ENCODE measurements at regions not wholly inside any gene's neighbourhood (a gene's known extent, or its start where the extent isn't known, plus 50 kb on each side); places are given as distances from the start of the nearest gene placed in this dataset.

DNA sequence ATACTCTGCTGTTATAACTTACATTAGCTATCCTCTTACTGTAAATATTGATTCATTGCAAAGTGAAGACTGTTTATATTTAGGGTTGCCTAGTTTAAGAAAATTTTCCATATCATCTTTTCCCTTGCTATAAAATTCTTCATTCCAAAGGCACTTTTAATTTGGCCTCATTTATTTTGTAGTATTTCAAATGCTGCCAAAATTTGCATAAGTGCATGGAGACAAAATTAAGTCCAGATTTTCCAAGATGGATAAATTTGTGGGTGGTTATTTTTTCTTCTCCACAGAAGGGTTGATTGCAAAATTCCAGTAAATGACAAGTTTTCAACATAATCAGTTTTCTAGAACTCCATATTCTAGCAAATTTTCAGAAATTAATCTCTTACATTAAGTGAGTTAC is 141.5 kb upstream of the MTAP start:
- TF ChIP-seq, protein P1, sequence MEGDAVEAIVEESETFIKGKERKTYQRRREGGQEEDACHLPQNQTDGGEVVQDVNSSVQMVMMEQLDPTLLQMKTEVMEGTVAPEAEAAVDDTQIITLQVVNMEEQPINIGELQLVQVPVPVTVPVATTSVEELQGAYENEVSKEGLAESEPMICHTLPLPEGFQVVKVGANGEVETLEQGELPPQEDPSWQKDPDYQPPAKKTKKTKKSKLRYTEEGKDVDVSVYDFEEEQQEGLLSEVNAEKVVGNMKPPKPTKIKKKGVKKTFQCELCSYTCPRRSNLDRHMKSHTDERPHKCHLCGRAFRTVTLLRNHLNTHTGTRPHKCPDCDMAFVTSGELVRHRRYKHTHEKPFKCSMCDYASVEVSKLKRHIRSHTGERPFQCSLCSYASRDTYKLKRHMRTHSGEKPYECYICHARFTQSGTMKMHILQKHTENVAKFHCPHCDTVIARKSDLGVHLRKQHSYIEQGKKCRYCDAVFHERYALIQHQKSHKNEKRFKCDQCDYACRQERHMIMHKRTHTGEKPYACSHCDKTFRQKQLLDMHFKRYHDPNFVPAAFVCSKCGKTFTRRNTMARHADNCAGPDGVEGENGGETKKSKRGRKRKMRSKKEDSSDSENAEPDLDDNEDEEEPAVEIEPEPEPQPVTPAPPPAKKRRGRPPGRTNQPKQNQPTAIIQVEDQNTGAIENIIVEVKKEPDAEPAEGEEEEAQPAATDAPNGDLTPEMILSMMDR (IDR thresholded peaks at IDR 0.05; ENCODE audit: insufficient read depth, low read length, poor library complexity, severe bottlenecking) = no peak
- H3K27me3 ChIP-seq (replicated peaks; ENCODE audit: control insufficient read depth, insufficient read depth, low read length) = no peaks in the 10 kb centered on the region; the same call in 1 of the 2 replicates
- DNase-seq (ENCODE audit: extremely low read depth, insufficient read length) = no peak
- no peak overlapping the region for H3K4me3 ChIP-seq (replicated peaks; ENCODE audit: low read depth, low read length)
- H3K36me3 ChIP-seq (ENCODE audit: control insufficient read depth, insufficient read depth, low read length) = no peaks in the 10 kb centered on the region

DNA sequence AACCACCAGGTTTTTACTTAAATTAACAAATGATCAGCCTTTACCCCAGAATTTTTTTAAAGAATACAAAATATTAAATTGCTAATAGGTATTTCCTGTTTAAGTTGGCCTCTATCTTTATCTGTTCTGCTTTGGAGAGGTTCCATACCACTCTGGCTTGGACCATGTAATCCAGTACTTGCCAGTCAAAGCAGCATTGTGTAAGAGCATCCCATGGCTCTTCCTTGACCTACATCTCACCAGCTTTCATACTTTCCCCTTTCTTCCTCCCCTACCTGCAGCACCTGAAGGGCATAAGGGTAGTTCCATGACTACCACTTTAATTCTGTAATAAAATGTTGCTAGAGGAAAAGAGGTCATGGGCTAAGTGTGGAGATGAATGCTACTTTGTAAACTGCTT is 140.8 kb upstream of the MTAP start:
- H3K36me3 ChIP-seq (ENCODE audit: control insufficient read depth, insufficient read depth, low read length) = no peaks in the 10 kb centered on the region
- DNase-seq (ENCODE audit: extremely low read depth, insufficient read length) = no peak
- TF ChIP-seq, protein P1 (IDR thresholded peaks at IDR 0.05; ENCODE audit: insufficient read depth, low read length, poor library complexity, severe bottlenecking) = no peak
- no peak overlapping the region for H3K4me3 ChIP-seq (replicated peaks; ENCODE audit: low read depth, low read length)
- H3K27me3 ChIP-seq (replicated peaks; ENCODE audit: control insufficient read depth, insufficient read depth, low read length) = no peaks in the 10 kb centered on the region; the same call in 1 of the 2 replicates

DNA sequence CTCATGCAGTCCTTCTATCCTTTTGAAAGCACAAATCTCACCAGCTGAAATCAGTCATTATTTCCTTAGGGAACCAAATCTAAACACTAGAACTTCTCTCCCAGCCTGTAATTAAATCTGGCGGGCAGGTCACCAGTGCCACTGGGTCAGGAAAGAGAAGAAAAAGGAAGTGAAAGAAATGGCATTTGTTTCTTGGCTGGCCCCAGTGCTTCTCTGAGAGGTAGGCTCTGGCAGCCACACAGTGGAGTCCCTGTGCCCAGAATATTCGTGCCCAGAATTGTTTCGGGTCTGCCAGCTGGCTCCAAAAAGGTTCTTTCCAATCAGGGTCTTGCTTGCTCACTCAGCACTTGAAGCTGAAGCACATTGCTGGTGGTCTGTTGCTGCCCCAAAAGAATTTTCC is 133.9 kb upstream of the MTAP start:
- DNase-seq (ENCODE audit: extremely low read depth, insufficient read length) = no peak
- Histone ChIP-seq H3K36me3 (ENCODE audit: control insufficient read depth, insufficient read depth, low read length) (no peaks in the 10 kb centered on the region), H3K27me3 (replicated peaks; ENCODE audit: control insufficient read depth, insufficient read depth, low read length) (no peaks in the 10 kb centered on the region), H3K4me3 (replicated peaks; ENCODE audit: low read depth, low read length) (no peak overlapping the region)
- TF ChIP-seq, protein P1 (IDR thresholded peaks at IDR 0.05; ENCODE audit: insufficient read depth, low read length, poor library complexity, severe bottlenecking) = no peak

DNA sequence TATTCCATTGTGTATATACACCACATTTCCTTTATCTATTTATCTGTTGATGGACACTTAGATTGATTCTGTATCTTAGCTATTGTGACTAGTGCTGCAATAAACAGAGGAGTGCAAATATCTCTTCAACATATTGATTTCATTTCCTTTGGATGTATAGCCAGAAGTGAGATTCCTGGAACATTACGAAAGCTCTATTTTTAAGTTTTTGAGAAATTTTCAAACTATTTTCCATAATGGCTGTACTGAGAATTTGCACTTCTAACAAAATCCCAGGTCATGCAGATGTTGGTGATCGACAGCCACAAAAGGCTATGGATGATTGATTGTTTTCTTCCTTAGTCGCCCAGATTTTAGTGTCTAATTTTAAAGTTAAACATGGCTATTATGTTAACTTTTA is 132.7 kb upstream of the MTAP start:
- Histone ChIP-seq H3K4me3 (replicated peaks; ENCODE audit: low read depth, low read length) (no peak overlapping the region), H3K27me3 (replicated peaks; ENCODE audit: control insufficient read depth, insufficient read depth, low read length) (no peaks in the 10 kb centered on the region)

DNA sequence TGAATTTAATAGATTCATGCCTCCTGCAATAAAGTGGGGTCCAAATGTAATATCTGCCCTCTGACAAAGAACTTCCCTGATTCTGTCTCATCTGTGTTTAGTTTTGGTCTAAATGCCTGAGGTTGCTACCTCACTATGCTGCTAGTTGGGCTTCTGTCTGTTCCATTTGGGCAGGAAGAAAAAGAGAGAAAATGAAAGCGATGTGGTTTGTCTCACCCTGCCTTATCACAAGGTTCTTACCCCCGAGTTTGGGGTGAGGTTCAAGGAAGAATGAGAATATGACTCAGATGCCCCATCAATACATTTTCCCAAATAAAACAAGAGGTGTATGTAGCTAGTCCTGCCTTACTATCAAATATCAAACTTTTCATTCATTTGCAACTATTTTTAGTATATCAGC is 132.1 kb upstream of the MTAP start:
- TF ChIP-seq, protein P1 (IDR thresholded peaks at IDR 0.05; ENCODE audit: insufficient read depth, low read length, poor library complexity, severe bottlenecking) = no peak
- DNase-seq (ENCODE audit: extremely low read depth, insufficient read length) = no peak
- no peak overlapping the region for H3K4me3 ChIP-seq (replicated peaks; ENCODE audit: low read depth, low read length)
- no peaks in the 10 kb centered on the region for H3K27me3 ChIP-seq (replicated peaks; ENCODE audit: control insufficient read depth, insufficient read depth, low read length)
- H3K36me3 ChIP-seq (ENCODE audit: control insufficient read depth, insufficient read depth, low read length) = no peaks in the 10 kb centered on the region

More for the DNA sequence above, 132.7 kb upstream of the MTAP start:
- no peaks in the 10 kb centered on the region for H3K36me3 ChIP-seq (ENCODE audit: control insufficient read depth, insufficient read depth, low read length)
- TF ChIP-seq, protein P1 (IDR thresholded peaks at IDR 0.05; ENCODE audit: insufficient read depth, low read length, poor library complexity, severe bottlenecking) = no peak
- no peak for DNase-seq (ENCODE audit: extremely low read depth, insufficient read length)

DNA sequence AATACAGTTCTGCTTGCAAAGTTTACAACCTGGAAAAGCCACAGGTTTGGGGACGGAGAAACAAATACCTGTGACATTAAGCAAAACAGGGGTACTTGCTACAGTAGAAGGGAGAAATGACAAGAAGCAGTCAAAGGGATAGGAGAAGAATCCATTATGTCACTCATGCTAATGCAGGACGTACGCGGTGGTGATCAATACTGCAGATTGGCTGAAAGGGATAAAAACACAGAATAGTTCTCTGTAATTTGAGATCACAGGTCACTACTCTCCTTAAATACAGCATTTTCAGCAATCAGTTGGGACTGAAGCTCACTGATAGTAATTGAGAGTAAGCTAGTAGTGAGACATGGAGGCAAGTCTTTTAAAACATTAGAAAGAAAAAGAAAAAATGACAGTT is 130.3 kb upstream of the MTAP start:
- DNase-seq (ENCODE audit: extremely low read depth, insufficient read length) = no peak
- TF ChIP-seq, protein P1 (IDR thresholded peaks at IDR 0.05; ENCODE audit: insufficient read depth, low read length, poor library complexity, severe bottlenecking) = no peak
- no peaks in the 10 kb centered on the region for H3K27me3 ChIP-seq (replicated peaks; ENCODE audit: control insufficient read depth, insufficient read depth, low read length)

More for the DNA sequence above, 130.3 kb upstream of the MTAP start:
- Histone ChIP-seq H3K36me3 (ENCODE audit: control insufficient read depth, insufficient read depth, low read length) (no peaks in the 10 kb centered on the region), H3K4me3 (replicated peaks; ENCODE audit: low read depth, low read length) (no peak overlapping the region)

Data from GM06990 (cell line).